GM18909 (cell line): ENCODE measurements at regions not wholly inside any gene's neighbourhood (a gene's known extent, or its start where the extent isn't known, plus 50 kb on each side); places are given as distances from the start of the nearest gene placed in this dataset.

Experiments
- ATAC-seq: cut with Tn5 transposase; IDR thresholded peaks from one replicate; pipeline ENCODE4 v1.9.1; 2021; ENCODE audit warnings: mild to moderate bottlenecking; ENCODE audit not compliant: unreplicated experiment, poor library complexity

GRCh38 chr4:126250006-126250405, 935.3 kb downstream of the FAT4 start:
- no peak for ATAC-seq

DNA sequence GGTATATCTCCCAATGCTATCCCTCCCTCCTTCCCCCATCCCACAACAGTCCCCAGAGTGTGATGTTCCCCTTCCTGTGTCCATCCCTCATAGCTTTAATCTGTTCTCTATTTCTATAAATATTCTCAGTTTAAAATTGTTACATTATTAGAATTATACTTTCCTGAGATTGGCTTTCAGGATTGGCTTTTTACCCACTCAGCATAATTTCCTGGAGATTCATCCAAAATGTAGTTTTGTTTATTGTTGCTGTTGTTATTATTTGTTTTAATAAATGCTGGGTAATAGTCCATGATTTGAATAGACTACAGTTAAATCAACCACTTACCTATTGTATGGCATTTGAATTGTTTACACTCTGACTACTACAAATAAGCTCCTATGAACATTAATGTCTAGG, 936.4 kb downstream of the FAT4 start:
- ATAC-seq = no peak

DNA sequence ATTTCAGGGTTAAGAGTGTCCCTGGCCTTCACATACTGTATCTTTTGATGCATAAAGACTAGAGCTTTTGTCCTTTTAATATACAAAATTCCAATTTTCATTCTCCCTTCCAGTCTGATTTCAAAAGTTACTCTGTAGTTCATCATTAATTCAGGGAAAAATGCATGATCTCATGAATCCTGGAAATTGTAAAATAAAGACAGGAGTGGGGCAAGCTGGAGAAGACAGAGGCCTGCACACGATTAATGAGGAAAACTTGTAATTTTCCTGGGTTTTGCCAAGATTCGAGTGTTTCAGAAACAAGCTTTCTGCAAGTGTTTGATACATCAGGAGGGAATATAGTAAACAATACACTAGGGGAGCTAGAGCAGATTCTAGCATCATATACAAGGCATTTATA, 947.9 kb downstream of the FAT4 start:
- no peak for ATAC-seq

GRCh38 chr4:126264839-126265238, 950.1 kb downstream of the FAT4 start:
- ATAC-seq = no peak

- ATAC-seq = no peak
Observed at GRCh38 chr4:126265888-126266287, 951.1 kb downstream of the FAT4 start.

GRCh38 chr4:126267689-126268088, 952.9 kb downstream of the FAT4 start:
- no peak for ATAC-seq

GRCh38 chr4:126268106-126268505, 953.4 kb downstream of the FAT4 start:
- ATAC-seq = no peak

DNA sequence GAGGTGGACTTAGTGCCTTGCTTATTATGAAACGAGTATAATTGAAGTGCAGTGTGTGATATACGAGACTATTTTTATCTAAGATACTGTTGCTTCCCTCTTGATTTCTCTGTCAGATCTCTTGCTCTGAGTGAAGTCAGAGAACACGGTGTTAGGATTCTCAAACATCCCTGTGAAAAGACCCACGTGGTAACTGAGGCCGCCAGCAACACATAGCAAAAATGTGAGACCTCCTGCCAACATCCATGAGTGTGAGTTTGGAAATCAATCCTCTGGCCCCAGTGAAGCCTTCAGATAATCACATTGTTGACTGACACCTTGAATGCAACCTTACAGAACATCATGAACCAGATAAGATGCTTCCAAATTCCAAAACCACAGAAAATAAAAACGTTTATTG, 954.4 kb downstream of the FAT4 start:
- ATAC-seq = no peak

DNA sequence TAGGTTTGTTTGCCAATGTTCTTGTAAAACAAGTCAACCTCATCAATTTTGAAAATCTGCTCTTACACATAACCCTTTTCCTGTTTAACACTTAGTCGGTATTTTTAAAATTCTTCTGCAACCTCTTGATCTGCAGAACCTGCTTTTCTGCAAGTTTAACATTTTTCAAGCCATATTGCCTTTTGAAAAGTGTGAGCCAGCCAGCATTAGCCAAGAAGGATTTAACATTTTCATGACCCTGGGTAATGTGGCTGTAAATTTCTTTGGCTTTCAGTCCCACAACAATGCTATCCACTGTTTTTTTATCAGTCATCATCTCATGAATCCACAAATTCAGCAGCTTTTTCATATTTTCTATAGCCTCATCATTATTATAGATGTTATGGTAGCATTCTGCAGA, 956.5 kb downstream of the FAT4 start:
- ATAC-seq = no peak

DNA sequence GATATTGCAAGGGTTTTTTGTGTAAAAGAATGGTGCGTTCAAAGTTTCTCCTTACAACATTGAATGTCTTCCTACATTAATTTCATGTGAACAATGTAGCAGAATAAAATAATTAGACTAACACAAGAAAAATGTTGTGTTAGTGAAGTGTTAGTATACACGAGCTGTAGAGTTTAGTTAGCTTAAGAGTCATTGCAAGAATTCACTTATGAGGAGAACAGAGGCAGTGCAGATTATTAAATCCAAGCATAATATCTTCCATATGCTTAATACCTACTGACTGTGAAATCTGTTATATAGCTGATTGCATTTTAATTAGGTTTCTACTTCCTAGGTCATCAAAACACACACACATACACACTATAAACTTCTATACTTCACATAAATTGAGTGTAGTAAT, 959.0 kb downstream of the FAT4 start:
- no peak for ATAC-seq

GRCh38 chr4:126291886-126292285, 977.1 kb downstream of the FAT4 start:
- ATAC-seq = no peak

DNA sequence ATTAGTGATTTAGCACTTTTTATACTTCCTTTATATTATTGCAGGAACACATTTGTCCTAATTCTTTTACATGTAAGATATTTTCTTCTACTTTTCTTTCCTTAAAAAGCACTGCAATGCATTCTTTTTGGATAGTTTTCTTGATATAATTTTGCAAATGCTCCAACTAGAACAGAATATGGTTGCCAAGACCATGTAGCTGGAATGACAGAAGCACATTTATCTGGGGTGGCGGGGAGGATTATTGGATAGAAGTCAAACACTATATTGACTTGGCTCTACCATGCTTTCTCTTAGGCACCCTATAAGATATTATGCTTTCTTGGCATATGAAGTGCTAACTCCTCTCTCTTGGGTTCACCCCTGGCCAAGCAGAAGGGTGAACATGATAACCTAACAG, 983.5 kb downstream of the FAT4 start:
- no peak for ATAC-seq

DNA sequence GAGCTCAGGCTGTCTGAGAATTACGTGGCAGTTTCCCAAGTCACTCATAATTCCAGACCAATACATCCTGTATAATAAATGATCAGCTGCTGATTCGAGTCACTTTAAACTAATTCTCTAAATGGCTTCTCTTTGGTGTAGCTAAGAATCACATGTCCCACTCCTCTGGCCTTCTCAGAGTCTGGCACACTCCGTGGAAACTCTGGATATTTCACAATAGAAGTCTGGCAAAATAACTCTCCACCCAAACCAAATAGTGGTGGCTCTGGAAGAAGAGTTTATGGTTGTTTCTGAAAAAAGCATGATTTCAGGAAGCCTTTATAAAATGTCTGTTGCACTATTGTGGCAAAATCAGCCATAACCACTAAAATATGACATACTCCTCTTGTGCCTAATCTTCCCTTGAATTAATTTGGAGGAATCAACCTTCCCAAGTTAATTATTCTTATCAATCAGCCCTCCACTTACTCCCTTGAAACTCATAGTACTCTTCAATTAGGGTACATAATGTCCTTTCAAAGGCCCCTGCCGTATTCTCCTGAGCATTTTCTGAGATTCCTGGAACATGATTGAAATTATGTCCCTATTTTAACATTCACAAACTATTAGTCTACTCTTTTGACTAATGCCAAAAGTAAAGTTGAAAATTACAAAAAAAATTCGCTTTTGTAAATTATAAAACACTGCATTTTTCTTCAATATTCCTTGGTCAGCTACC, 991.6 kb downstream of the FAT4 start:
- no peak for ATAC-seq

GRCh38 chr4:126318376-126318775, 1003.6 kb downstream of the FAT4 start:
- no peak for ATAC-seq

DNA sequence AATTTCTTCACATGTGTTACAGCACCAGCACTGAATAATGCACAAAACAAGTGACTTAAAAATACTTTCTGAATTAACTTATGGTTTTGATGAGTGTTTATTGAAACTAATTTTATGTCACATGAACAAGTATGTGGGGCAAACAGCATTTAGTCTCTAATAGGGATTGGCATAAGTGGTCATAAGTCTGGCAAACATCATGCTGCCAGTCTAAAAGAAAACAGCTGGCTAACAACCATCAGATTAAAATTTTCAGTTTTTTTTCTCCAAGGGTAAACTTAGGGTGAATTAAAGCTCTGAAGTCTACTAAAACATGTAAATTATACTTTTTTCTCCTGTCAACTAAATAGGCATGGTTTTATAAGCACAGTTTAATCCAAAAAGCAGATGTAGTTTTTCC, 1014.2 kb downstream of the FAT4 start:
- no peak for ATAC-seq

GRCh38 chr4:126338548-126338947, 1023.8 kb downstream of the FAT4 start:
- no peak for ATAC-seq

- no peak for ATAC-seq
Observed at GRCh38 chr4:126341927-126342326, 1027.2 kb downstream of the FAT4 start.

DNA sequence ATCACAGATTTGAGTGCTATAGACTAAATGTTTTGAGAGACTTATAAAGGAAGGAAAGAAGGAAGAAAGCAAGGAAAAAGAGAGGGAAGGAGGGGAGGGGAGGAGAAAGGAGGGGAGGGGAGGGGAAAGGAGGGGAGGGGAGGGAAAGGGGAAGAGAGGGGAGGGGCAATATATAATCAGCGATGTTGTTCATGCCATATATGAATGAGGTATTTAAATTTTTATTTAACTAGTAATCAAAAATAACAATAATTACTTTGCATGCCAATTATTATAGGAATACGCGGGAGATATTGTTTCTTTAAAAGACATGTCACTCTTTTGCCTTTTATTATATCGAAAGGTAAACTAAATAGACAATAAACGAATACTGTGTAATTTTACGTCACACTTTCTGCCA, 1029.7 kb downstream of the FAT4 start:
- no peak for ATAC-seq

- no peak for ATAC-seq
Observed at GRCh38 chr4:126346654-126347053, 1031.9 kb downstream of the FAT4 start.

- no peak for ATAC-seq
Observed at GRCh38 chr4:126354784-126355183, 1040.0 kb downstream of the FAT4 start.

GRCh38 chr4:126358041-126358440, 1043.3 kb downstream of the FAT4 start:
- no peak for ATAC-seq

- no peak for ATAC-seq
Observed at GRCh38 chr4:126361287-126361686, 1046.5 kb downstream of the FAT4 start.
